ENCODE measurements at regions not wholly inside any gene's neighbourhood (a gene's known extent, or its start where the extent isn't known, plus 50 kb on each side); places are given as distances from the start of the nearest gene placed in this dataset.

DNA sequence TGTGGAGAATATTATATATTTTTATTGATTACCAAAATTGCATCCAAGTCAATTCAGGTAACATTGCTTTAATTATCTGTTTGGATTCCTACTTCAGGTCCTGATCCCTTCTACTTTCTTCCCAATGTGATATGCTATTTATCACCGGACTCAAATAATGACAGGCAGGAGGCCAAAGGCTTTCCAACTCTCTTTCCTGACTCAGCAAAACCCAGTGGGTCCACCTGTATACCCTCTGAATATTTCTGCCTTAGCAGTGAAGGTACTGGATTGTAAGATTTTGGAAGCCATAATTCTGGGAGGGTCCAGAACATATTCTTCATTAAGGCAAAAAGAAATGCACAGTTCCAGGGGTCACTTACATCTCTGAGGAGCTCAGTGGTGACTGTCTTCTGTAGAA lies 260.2 kb upstream of the UBASH3B start:
- TF ChIP-seq, protein P1, sequence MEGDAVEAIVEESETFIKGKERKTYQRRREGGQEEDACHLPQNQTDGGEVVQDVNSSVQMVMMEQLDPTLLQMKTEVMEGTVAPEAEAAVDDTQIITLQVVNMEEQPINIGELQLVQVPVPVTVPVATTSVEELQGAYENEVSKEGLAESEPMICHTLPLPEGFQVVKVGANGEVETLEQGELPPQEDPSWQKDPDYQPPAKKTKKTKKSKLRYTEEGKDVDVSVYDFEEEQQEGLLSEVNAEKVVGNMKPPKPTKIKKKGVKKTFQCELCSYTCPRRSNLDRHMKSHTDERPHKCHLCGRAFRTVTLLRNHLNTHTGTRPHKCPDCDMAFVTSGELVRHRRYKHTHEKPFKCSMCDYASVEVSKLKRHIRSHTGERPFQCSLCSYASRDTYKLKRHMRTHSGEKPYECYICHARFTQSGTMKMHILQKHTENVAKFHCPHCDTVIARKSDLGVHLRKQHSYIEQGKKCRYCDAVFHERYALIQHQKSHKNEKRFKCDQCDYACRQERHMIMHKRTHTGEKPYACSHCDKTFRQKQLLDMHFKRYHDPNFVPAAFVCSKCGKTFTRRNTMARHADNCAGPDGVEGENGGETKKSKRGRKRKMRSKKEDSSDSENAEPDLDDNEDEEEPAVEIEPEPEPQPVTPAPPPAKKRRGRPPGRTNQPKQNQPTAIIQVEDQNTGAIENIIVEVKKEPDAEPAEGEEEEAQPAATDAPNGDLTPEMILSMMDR (IDR thresholded peaks at IDR 0.05) = no peak
- no peak for TF ChIP-seq POLR2A (IDR thresholded peaks at IDR 0.05)

Measured in vagina (tissue), 2 donors.